SK-N-SH (cell line): ENCODE measurements at regions not wholly inside any gene's neighbourhood (a gene's known extent, or its start where the extent isn't known, plus 50 kb on each side); places are given as distances from the start of the nearest gene placed in this dataset.

Source experiments
- CTCF ChIA-PET: fragments of 300-600, 350-600 bp; formaldehyde crosslinking; extraction: SDS; loops from one replicate; lab custom pipeline; 2021; lab: Yijun Ruan, JAX
- POLR2A ChIA-PET: fragments of 350-600 bp; sonication (Branson Sonifier 250); formaldehyde crosslinking; extraction: SDS; loops from one replicate; lab custom pipeline; 2020; ENCODE audit warnings: antibody characterized with exemption, inconsistent platforms; lab: Yijun Ruan, JAX
- DNase-seq: peaks from one replicate; pipeline ENCODE4 v3.0.0; 2012
- H2AFZ ChIP-seq: fragments of 200-600 bp; sonication (generic); 2 replicates; pipeline ENCODE4 v1.8.1; 2016; ENCODE audit warnings: antibody characterized with exemption, mild to moderate bottlenecking, low read depth
- H3F3A ChIP-seq: fragments of 200-600 bp; sonication (generic); replicated peaks from 2 replicates; pipeline ENCODE3; 2016; ENCODE audit warnings: antibody characterized with exemption, mild to moderate bottlenecking; ENCODE audit not compliant: insufficient read depth
- H3K27ac ChIP-seq, 2 experiments: fragments of 200-500 bp in 1 of 2; fragments of 200-600 bp in 1 of 2; sonication (Bioruptor generic) in 1 of 2; sonication (generic), shearing (Covaris generic) in 1 of 2; 2 replicates each; pipeline versions ENCODE4 v1.5.1 to v1.6.1; 2014 to 2016; ENCODE audit warnings: low read depth in 2 of 2, inconsistent platforms in 1 of 2, low read length in 1 of 2, mild to moderate bottlenecking in 1 of 2, mixed read lengths in 1 of 2
- H3K27me3 ChIP-seq: fragments of 200-600 bp; sonication (generic), shearing (Covaris generic); 2 replicates; pipeline ENCODE4 v1.6.1; 2016; ENCODE audit warnings: mixed run types; ENCODE audit not compliant: insufficient read depth
- H3K36me3 ChIP-seq, 2 experiments: fragments of 200-500 bp in 1 of 2; fragments of 200-600 bp in 1 of 2; sonication (Bioruptor generic) in 1 of 2; sonication (generic) in 1 of 2; replicated peaks in 1 of 2; 2 replicates each; pipeline versions ENCODE3 to v1.5.1; 2014 to 2016; ENCODE audit warnings: low read length in 1 of 2, mild to moderate bottlenecking in 1 of 2; ENCODE audit not compliant: insufficient read depth in 2 of 2, control insufficient read depth in 1 of 2
- H3K4me1 ChIP-seq, 2 experiments: fragments of 200-500 bp in 1 of 2; fragments of 200-600 bp in 1 of 2; sonication (Bioruptor generic) in 1 of 2; sonication (generic), shearing (Covaris generic) in 1 of 2; 2 replicates each; pipeline versions ENCODE4 v1.5.1 to v1.6.1; 2014 to 2016; ENCODE audit warnings: low read depth in 1 of 2, low read length in 1 of 2, mixed run types in 1 of 2; ENCODE audit not compliant: insufficient read depth in 2 of 2, control insufficient read depth in 1 of 2
- H3K4me2 ChIP-seq: fragments of 200-600 bp; sonication (generic), shearing (Covaris generic); 2 replicates; pipeline ENCODE4 v1.6.1; 2017; ENCODE audit warnings: mixed run types
- H3K4me3 ChIP-seq, 2 experiments: fragments of 200-500 bp in 1 of 2; fragments of 200-600 bp in 1 of 2; sonication (Bioruptor generic) in 1 of 2; sonication (generic), shearing (Covaris generic) in 1 of 2; 2 replicates each; pipeline versions ENCODE4 v1.5.1 to v1.8.1; 2014 to 2016; ENCODE audit warnings: low read depth in 2 of 2, inconsistent platforms in 1 of 2, low read length in 1 of 2, mild to moderate bottlenecking in 1 of 2, mixed read lengths in 1 of 2, moderate library complexity in 1 of 2
- H3K79me2 ChIP-seq: fragments of 200-600 bp; sonication (generic); 2 replicates; pipeline ENCODE4 v1.8.1; 2017; ENCODE audit warnings: mild to moderate bottlenecking; ENCODE audit not compliant: insufficient read depth
- H3K9ac ChIP-seq: fragments of 200-600 bp; sonication (generic); 2 replicates; pipeline ENCODE4 v1.6.1; 2017; ENCODE audit warnings: mixed run types
- H3K9me2 ChIP-seq: fragments of 200-600 bp; sonication (generic); 2 replicates; pipeline ENCODE4 v1.6.1; 2017; ENCODE audit warnings: mixed run types
- H3K9me3 ChIP-seq: fragments of 200-600 bp; sonication (generic); 2 replicates; pipeline ENCODE4 v1.6.1; 2017; ENCODE audit warnings: mixed run types, mild to moderate bottlenecking, moderate library complexity
- H4K20me1 ChIP-seq: fragments of 200-600 bp; sonication (generic); 2 replicates; pipeline ENCODE4 v1.6.1; 2017; ENCODE audit warnings: mild to moderate bottlenecking, mixed run types; ENCODE audit not compliant: insufficient read depth
- CHD2 ChIP-seq: fragments of 150-350 bp; IDR thresholded peaks from 2 replicates; pipeline ENCODE4 v1.6.1; 2018; ENCODE audit warnings: low read length; ENCODE audit not compliant: partially characterized antibody
- ELF1 ChIP-seq: IDR thresholded peaks from 2 replicates; pipeline ENCODE4 v1.4.0; 2012
- EP300 ChIP-seq, 2 experiments: IDR thresholded peaks; 2 replicates each; pipeline versions ENCODE4 v1.4.0 to v1.6.1; 2012; ENCODE audit warnings: borderline replicate concordance in 1 of 2, low read depth in 1 of 2, low read length in 1 of 2
- EZH2phosphoT487 ChIP-seq: fragments of 200-600 bp; sonication (generic); IDR thresholded peaks from 2 replicates; pipeline ENCODE4 v1.6.1; 2017; ENCODE audit warnings: low read depth, mixed run types, mild to moderate bottlenecking, antibody characterized with exemption, moderate library complexity, borderline replicate concordance
- FOSL2 ChIP-seq: IDR thresholded peaks from 2 replicates; pipeline ENCODE4 v1.4.0; 2012; ENCODE audit warnings: low read depth, mild to moderate bottlenecking, moderate library complexity, borderline replicate concordance
- FOXJ3 ChIP-seq: sonication (generic); formaldehyde crosslinking; IDR thresholded peaks from 2 replicates; pipeline ENCODE4 v1.5.1; 2020; ENCODE audit warnings: mild to moderate bottlenecking, missing genetic modification reagents
- FOXM1 ChIP-seq: IDR thresholded peaks from 2 replicates; pipeline ENCODE4 v1.4.0; 2012; ENCODE audit warnings: low read depth, mild to moderate bottlenecking
- GABPA ChIP-seq: IDR thresholded peaks from 2 replicates; pipeline ENCODE4 v1.4.0; 2012; ENCODE audit warnings: low read depth, mild to moderate bottlenecking
- GATA2 ChIP-seq: sonication (generic); formaldehyde crosslinking; IDR thresholded peaks from 2 replicates; pipeline ENCODE4 v1.5.0; 2020; ENCODE audit warnings: mild to moderate bottlenecking, missing genetic modification reagents
- JUND ChIP-seq: IDR thresholded peaks from 2 replicates; pipeline ENCODE4 v1.4.0; 2012
- MEF2A ChIP-seq: IDR thresholded peaks from 2 replicates; pipeline ENCODE4 v1.4.0; 2012; ENCODE audit warnings: low read depth, borderline replicate concordance
- NRF1 ChIP-seq: IDR thresholded peaks from 2 replicates; pipeline ENCODE4 v1.6.1; 2012; ENCODE audit warnings: low read depth, mild to moderate bottlenecking, low read length
- RCOR1 ChIP-seq: fragments of 150-350 bp; IDR thresholded peaks from 2 replicates; pipeline ENCODE4 v1.6.1; 2017; ENCODE audit warnings: antibody characterized with exemption, low read length
- RFX5 ChIP-seq: IDR thresholded peaks from 2 replicates; pipeline ENCODE4 v1.6.1; 2012; ENCODE audit warnings: mild to moderate bottlenecking, improper control_type of control experiment, low read length
- SIN3A ChIP-seq: IDR thresholded peaks from 2 replicates; pipeline ENCODE4 v1.6.1; 2012; ENCODE audit warnings: low read depth, mild to moderate bottlenecking, low read length, moderate library complexity, borderline replicate concordance
- TEAD4 ChIP-seq: IDR thresholded peaks from 2 replicates; pipeline ENCODE4 v1.4.0; 2012; ENCODE audit warnings: mild to moderate bottlenecking, borderline replicate concordance; ENCODE audit not compliant: insufficient read depth
- WGBS: methylation state at CpG from one replicate; pipeline ENCODE4 v1.1.6; 2017; ENCODE audit warnings: low lambda C conversion rate; 5-methylcytosine and 5-hydroxymethylcytosine counted together
- TF ChIP-seq, protein P1 (sequence below): fragments of 150-350 bp; IDR thresholded peaks from 2 replicates; pipeline ENCODE4 v1.6.1; 2016; ENCODE audit warnings: mild to moderate bottlenecking, low read depth, low read length
- TF ChIP-seq, protein P2 (sequence below): IDR thresholded peaks from 2 replicates; pipeline ENCODE4; 2012
- TF ChIP-seq, protein P3 (sequence below): fragments of 200-600 bp; sonication (generic); IDR thresholded peaks from 2 replicates; pipeline ENCODE4 v1.6.1; 2017; ENCODE audit warnings: antibody characterized with exemption, mild to moderate bottlenecking, moderate library complexity

DNA sequence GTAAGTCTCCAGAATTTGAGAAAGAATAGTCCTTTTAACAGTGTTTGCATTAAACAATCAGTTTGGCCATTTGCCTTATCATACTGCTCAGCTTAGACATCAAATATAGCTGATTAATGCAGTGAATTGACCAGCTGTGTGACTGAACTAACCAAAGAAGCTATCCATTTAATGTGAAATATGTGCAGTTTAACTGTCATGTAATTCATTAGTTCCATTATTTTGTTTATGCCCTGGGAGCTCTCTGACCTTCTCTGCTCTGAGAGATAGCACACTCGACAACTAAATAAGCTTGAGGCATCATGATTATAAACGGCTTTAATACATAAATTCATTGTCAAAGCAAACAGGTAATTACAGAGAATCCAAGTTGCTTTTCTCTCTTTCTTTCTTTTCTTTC lies 324.3 kb upstream of the PCDH7 start (continued):
- TF ChIP-seq, protein P1, sequence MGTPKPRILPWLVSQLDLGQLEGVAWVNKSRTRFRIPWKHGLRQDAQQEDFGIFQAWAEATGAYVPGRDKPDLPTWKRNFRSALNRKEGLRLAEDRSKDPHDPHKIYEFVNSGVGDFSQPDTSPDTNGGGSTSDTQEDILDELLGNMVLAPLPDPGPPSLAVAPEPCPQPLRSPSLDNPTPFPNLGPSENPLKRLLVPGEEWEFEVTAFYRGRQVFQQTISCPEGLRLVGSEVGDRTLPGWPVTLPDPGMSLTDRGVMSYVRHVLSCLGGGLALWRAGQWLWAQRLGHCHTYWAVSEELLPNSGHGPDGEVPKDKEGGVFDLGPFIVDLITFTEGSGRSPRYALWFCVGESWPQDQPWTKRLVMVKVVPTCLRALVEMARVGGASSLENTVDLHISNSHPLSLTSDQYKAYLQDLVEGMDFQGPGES: no peak
- TF ChIP-seq, protein P2, sequence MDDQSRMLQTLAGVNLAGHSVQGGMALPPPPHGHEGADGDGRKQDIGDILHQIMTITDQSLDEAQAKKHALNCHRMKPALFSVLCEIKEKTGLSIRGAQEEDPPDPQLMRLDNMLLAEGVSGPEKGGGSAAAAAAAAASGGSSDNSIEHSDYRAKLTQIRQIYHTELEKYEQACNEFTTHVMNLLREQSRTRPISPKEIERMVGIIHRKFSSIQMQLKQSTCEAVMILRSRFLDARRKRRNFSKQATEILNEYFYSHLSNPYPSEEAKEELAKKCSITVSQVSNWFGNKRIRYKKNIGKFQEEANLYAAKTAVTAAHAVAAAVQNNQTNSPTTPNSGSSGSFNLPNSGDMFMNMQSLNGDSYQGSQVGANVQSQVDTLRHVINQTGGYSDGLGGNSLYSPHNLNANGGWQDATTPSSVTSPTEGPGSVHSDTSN: no peak
- no peak for TF ChIP-seq GATA2

DNA sequence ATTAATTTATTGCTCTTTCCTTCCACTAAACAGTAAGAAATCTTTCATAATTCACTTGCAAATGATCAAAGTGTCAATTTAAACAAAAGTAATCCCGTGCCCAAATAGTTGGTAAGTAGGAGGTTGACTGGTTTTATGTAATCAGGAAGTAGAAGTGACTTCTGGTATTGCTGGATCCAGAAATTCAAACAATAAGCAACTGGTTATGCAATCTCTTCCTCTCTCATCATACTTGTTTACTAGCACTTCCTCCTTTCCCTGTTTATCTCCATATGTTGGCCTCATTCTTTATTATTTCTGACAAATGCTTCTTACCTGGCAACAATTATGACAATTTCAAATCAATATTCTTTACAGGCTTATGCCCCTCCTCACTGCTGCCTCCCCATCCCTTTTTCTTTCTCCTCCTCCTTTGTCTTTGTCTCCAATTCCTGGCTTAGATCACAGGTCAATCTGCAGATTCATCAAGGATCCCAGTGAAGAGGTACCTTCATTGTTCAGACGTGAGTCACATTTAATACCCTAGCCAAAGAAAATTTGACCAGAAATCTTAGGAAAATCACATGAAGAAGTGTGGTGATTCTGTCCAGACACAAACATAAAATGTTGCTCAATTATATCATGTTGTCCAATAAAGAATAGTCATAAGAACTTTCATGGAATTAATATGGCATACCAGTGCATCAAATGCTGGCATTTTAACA lies 323.2 kb upstream of the PCDH7 start:
- no peak overlapping the region for H3K4me3 ChIP-seq
- H3K27me3 ChIP-seq: no peaks in the 10 kb centered on the region
- H3K9ac ChIP-seq: no peak overlapping the region
- H2AFZ ChIP-seq: no peak overlapping the region
- no peaks in the 10 kb centered on the region for H4K20me1 ChIP-seq
- no peak for DNase-seq
- H3K4me1 ChIP-seq: peaks cover 0 to 4% of the 10 kb centered on the region in 2 experiments; a peak in 1 of 4 replicates
- H3K36me3 ChIP-seq: no peaks in the 10 kb centered on the region
- WGBS: 0% methylated on average over 2 of the region's 2 CpGs
- ChIA-PET POLR2A (no interaction called here), CTCF (interaction anchor here (1.5 kb wide), 1 partner anchor 17 kb away, joined by 6 read pairs; no protein-coding TSS in a partner anchor)
- H3K79me2 ChIP-seq: no peaks in the 10 kb centered on the region
- no peak for TF ChIP-seq ELF1
- TF ChIP-seq, protein P2: no peak
- TF ChIP-seq, protein P3, sequence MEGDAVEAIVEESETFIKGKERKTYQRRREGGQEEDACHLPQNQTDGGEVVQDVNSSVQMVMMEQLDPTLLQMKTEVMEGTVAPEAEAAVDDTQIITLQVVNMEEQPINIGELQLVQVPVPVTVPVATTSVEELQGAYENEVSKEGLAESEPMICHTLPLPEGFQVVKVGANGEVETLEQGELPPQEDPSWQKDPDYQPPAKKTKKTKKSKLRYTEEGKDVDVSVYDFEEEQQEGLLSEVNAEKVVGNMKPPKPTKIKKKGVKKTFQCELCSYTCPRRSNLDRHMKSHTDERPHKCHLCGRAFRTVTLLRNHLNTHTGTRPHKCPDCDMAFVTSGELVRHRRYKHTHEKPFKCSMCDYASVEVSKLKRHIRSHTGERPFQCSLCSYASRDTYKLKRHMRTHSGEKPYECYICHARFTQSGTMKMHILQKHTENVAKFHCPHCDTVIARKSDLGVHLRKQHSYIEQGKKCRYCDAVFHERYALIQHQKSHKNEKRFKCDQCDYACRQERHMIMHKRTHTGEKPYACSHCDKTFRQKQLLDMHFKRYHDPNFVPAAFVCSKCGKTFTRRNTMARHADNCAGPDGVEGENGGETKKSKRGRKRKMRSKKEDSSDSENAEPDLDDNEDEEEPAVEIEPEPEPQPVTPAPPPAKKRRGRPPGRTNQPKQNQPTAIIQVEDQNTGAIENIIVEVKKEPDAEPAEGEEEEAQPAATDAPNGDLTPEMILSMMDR: no peak
- TF ChIP-seq FOSL2: no peak
- TF ChIP-seq JUND: no peak
- no peak for TF ChIP-seq EP300 (IDR thresholded peaks at IDR 0.05; ENCODE audit: borderline replicate concordance in 1 of 2, low read depth in 1 of 2, low read length in 1 of 2)
- no peak for TF ChIP-seq CHD2
- TF ChIP-seq MEF2A: no peak
- TF ChIP-seq RFX5: no peak
- TF ChIP-seq NRF1: no peak
- TF ChIP-seq GABPA: no peak
- TF ChIP-seq EZH2phosphoT487: no peak
- TF ChIP-seq SIN3A: no peak
- TF ChIP-seq FOXJ3 (CRISPR knock-in tag): no peak
- TF ChIP-seq FOXM1: no peak
- TF ChIP-seq GATA2: no peak
- TF ChIP-seq RCOR1: no peak
- no peak for TF ChIP-seq TEAD4
- H3K9me2 ChIP-seq: peaks cover 2% of the 10 kb centered on the region; the same call in 1 of the 2 replicates
- peaks cover 2% of the 10 kb centered on the region for H3F3A ChIP-seq
- no peak overlapping the region for H3K4me2 ChIP-seq
- peak overlapping the region in 1 of 2 experiments; percentile 11; a peak in 1 of 4 replicates for H3K27ac ChIP-seq
- H3K9me3 ChIP-seq: peaks cover 5% of the 10 kb centered on the region; the same call in 1 of the 2 replicates
